ENCODE measurements at regions not wholly inside any gene's neighbourhood (a gene's known extent, or its start where the extent isn't known, plus 50 kb on each side); places are given as distances from the start of the nearest gene placed in this dataset.

DNA sequence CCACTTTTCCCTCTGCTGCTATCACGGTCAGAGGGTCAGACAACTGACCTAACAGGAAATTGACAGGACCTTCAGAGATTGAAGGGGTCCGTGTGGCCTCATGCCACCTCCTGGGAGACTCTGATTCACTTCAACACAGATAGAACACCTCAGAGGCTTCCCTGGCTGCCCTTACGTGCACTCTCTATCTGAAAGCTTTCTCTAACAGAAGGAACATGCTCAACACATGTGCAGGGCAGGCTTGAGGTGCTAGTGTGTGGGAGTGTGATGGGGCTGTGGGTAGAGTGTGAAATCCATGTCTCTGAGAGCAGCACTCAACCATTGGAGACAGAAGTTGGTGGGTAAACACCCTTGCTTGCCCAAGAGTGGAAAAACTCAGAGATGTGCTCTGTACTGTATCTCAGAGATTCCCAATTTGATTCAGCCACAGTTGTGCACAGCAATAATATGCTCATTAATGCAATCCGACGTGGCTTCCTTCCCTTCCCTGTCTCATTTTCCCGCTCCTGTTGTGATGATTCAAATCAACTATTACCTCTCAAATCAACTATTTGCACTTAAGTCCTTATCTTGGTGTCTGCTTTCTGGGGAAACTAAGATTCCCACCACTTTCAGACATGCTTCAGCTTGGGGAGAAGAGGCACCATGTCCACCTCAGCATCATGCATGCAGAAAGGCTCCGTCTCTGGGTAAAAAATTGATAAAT is 62.0 kb upstream of the MAGEB2 start:
- H3K27me3 ChIP-seq (ENCODE audit: control insufficient read depth, insufficient read depth, low read length) = no peaks in the 10 kb centered on the region
- DNase-seq (ENCODE audit: low read depth) (no peak), FAIRE-seq (no peak)
- no peak overlapping the region for H3K4me3 ChIP-seq (ENCODE audit: low read depth, low read length)
- no peaks in the 10 kb centered on the region for H3K36me3 ChIP-seq (ENCODE audit: control insufficient read depth, insufficient read depth, low read length)
- TF ChIP-seq, protein P1, sequence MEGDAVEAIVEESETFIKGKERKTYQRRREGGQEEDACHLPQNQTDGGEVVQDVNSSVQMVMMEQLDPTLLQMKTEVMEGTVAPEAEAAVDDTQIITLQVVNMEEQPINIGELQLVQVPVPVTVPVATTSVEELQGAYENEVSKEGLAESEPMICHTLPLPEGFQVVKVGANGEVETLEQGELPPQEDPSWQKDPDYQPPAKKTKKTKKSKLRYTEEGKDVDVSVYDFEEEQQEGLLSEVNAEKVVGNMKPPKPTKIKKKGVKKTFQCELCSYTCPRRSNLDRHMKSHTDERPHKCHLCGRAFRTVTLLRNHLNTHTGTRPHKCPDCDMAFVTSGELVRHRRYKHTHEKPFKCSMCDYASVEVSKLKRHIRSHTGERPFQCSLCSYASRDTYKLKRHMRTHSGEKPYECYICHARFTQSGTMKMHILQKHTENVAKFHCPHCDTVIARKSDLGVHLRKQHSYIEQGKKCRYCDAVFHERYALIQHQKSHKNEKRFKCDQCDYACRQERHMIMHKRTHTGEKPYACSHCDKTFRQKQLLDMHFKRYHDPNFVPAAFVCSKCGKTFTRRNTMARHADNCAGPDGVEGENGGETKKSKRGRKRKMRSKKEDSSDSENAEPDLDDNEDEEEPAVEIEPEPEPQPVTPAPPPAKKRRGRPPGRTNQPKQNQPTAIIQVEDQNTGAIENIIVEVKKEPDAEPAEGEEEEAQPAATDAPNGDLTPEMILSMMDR (IDR thresholded peaks at IDR 0.05; ENCODE audit: insufficient read depth, low read length, severe bottlenecking) = no peak

DNA sequence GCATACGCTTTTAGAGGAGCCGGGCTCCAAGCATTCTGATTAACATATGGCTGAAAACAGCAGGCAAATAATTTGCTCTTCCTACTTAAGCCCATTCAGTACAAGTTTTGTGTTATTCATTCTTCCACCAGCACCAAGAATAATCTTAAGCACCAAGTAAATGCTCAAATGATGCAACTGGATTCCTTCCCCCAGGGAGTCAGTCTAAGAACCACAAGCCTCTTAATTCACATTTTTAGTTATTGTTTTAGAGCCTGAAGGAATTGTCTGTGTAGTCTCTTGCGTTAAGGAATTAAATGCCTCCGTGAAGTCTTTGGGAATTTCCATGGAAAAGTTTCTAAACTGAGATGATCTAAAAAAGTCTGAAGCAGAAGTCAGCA is 61.5 kb upstream of the MAGEB2 start:
- TF ChIP-seq, protein P1 (IDR thresholded peaks at IDR 0.05; ENCODE audit: insufficient read depth, low read length, severe bottlenecking) = no peak
- no peaks in the 10 kb centered on the region for H3K27me3 ChIP-seq (ENCODE audit: control insufficient read depth, insufficient read depth, low read length)
- no peak overlapping the region for H3K4me3 ChIP-seq (ENCODE audit: low read depth, low read length)
- FAIRE-seq = no peak
- no peak for DNase-seq (ENCODE audit: low read depth)
- no peaks in the 10 kb centered on the region for H3K36me3 ChIP-seq (ENCODE audit: control insufficient read depth, insufficient read depth, low read length)

DNA sequence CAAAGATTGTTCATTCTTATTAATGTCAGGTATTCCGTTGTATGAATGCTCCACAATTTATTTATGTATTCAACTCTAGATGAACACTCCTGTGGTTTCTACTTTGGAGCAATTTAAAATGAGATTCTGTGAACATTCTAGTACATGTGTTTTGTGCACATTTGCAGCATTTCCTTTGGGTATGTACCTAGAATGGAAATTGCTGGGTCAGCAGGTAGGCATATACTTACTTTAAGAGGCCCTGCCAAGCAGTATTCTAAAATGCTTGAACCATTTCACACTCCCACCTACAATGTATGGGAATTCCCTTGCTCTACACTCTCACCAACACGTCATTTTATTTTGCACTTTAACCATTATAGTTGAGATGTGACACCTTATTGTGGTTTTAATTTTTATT is 59.4 kb upstream of the MAGEB2 start:
- Histone ChIP-seq H3K27me3 (ENCODE audit: control insufficient read depth, insufficient read depth, low read length) (no peaks in the 10 kb centered on the region), H3K4me3 (ENCODE audit: low read depth, low read length) (no peak overlapping the region), H3K36me3 (ENCODE audit: control insufficient read depth, insufficient read depth, low read length) (no peaks in the 10 kb centered on the region)
- TF ChIP-seq, protein P1 (IDR thresholded peaks at IDR 0.05; ENCODE audit: insufficient read depth, low read length, severe bottlenecking) = no peak
- no peak for FAIRE-seq
- DNase-seq (ENCODE audit: low read depth) = no peak

DNA sequence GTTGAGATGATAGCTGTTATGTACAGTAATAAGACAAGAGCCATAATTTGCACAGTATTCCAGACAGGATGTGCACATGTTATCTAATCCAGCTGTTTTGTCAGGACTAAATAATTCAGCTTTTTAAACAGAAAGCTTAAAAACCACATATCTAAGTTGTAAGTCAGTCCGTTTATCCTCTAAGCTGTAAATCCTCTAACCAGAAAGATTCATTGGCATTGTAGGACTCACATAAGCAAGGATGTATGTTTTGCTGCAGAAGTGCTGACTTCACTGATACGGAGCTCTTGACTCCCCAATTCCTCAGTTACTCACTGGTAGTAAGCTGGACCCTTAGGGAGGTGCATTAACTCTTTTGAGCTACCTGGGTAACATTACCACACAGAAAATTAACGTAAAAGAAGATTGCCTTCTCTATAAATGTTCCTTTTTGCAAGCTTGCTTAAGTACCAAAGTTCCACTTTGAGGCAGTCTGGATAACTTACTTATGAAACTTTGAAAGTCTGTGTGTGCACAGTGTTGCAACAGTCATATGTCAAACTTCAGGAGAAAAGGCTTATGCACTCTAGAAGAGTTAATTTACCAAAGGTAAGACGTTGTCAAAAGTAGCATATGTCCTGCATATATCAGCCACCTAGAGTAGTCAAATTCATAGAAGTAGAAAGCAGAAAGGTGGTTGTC is 58.3 kb upstream of the MAGEB2 start:
- Histone ChIP-seq H3K36me3 (ENCODE audit: control insufficient read depth, insufficient read depth, low read length) (no peaks in the 10 kb centered on the region), H3K27me3 (ENCODE audit: control insufficient read depth, insufficient read depth, low read length) (no peaks in the 10 kb centered on the region), H3K4me3 (ENCODE audit: low read depth, low read length) (no peak overlapping the region)
- TF ChIP-seq, protein P1 (IDR thresholded peaks at IDR 0.05; ENCODE audit: insufficient read depth, low read length, severe bottlenecking) = no peak
- DNase-seq (ENCODE audit: low read depth) = no peak
- FAIRE-seq = no peak

DNA sequence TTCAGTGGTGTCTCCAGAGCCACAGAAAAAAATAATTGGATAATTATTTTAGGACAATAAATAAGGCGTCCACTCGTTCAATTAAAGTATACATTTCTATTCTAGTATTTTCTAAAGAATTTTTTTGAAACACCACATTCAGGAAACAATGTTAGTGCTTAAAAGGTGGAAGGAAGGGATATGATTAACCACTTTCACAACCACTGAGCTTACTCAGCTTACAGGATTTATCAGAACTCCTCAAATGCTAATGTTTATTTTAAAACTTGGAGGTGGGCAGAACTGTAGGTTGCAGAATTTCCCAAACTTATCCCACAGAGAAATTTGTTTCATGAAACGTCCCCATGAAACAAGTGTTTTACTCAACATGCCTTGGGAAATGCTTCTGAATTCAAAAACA is 54.3 kb upstream of the MAGEB2 start:
- no peak for FAIRE-seq
- TF ChIP-seq, protein P1 (IDR thresholded peaks at IDR 0.05; ENCODE audit: insufficient read depth, low read length, severe bottlenecking) = no peak

More for the DNA sequence above, 54.3 kb upstream of the MAGEB2 start:
- H3K4me3 ChIP-seq (ENCODE audit: low read depth, low read length) = no peak overlapping the region
- H3K36me3 ChIP-seq (ENCODE audit: control insufficient read depth, insufficient read depth, low read length) = no peaks in the 10 kb centered on the region
- no peaks in the 10 kb centered on the region for H3K27me3 ChIP-seq (ENCODE audit: control insufficient read depth, insufficient read depth, low read length)
- no peak for DNase-seq (ENCODE audit: low read depth)
